ENCODE measurements at regions not wholly inside any gene's neighbourhood (a gene's known extent, or its start where the extent isn't known, plus 50 kb on each side); places are given as distances from the start of the nearest gene placed in this dataset.

DNA sequence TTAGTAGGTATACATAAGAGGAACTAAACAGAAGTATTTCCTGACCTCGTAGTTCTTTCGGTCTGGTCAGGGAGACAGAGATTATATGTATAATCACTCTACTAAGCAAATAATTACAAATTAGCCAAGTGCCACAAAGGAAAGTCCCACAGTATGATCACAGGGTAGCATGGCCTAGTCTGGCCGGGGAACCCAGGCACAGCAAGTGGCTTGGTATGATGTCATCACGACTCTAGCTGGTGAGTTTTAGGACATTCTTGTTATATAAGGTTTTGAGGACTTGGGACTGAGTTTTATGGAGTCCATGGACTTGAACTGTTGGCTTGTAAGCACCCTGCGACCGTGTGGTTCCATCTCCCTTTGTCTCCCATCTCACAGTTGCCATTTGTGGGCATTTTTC is 316.5 kb upstream of the ZFHX3 start:
- Histone ChIP-seq H2BK12ac (ENCODE audit: low read depth, low read length) (no peak overlapping the region), H3K79me1 (ENCODE audit: low read depth, low read length) (no peaks in the 10 kb centered on the region), H3K79me2 (ENCODE audit: control insufficient read depth in 1 of 2, insufficient read depth in 2 of 2, low read length in 2 of 2) (no peaks in the 10 kb centered on the region), H3K4me3 (ENCODE audit: extremely low read depth in 1 of 4, insufficient read depth in 2 of 4, low read depth in 3 of 4, low read length in 4 of 4) (no peak overlapping the region), H2AFZ (ENCODE audit: low read length) (no peak overlapping the region), H3K56ac (replicated peaks; ENCODE audit: insufficient read length, low read depth, low read length) (no peak overlapping the region), H3K9me3 (ENCODE audit: insufficient read depth in 2 of 2, low read depth in 1 of 2, low read length in 1 of 2) (no peaks in the 10 kb centered on the region), H2AK5ac (ENCODE audit: low read depth, low read length) (no peak overlapping the region), H2BK15ac (ENCODE audit: low read length) (no peak overlapping the region), H3K27ac (ENCODE audit: low read depth, low read length) (no peak overlapping the region), H3K36me3 (ENCODE audit: control insufficient read depth in 2 of 4, insufficient read depth in 4 of 4, low read length in 3 of 4) (no peaks in the 10 kb centered on the region), H3K23me2 (ENCODE audit: low read depth, low read length) (no peaks in the 10 kb centered on the region), H3K9ac (replicated peaks in 1 of 4; ENCODE audit: extremely low read depth in 1 of 4, low read depth in 3 of 4, low read length in 3 of 4) (no peak overlapping the region), H2BK120ac (replicated peaks; ENCODE audit: low read depth, low read length) (no peak overlapping the region), H3K27me3 (replicated peaks in 1 of 4; ENCODE audit: control insufficient read depth in 3 of 4, extremely low read depth in 1 of 4, insufficient read depth in 3 of 4, low read length in 3 of 4) (no peaks in the 10 kb centered on the region), H4K20me1 (replicated peaks in 1 of 2; ENCODE audit: control insufficient read depth in 1 of 2, insufficient read depth in 2 of 2, low read length in 2 of 2) (no peaks in the 10 kb centered on the region), H3K4me2 (ENCODE audit: insufficient read depth in 1 of 2, low read depth in 2 of 2, low read length in 2 of 2) (no peak overlapping the region), H4K5ac (ENCODE audit: insufficient read length, low read depth, low read length) (no peak overlapping the region), H4K8ac (ENCODE audit: extremely low read depth, insufficient read depth, low read length) (no peak overlapping the region), H3K18ac (ENCODE audit: extremely low read depth, low read length) (no peak overlapping the region), H2BK5ac (ENCODE audit: low read depth, low read length) (no peak overlapping the region), H3K4me1 (replicated peaks in 1 of 4; ENCODE audit: control insufficient read depth in 3 of 4, insufficient read depth in 4 of 4, low read length in 3 of 4) (no peaks in the 10 kb centered on the region), H2BK20ac (ENCODE audit: low read length) (no peak overlapping the region), H3K14ac (ENCODE audit: insufficient read length) (no peak overlapping the region), H3K23ac (ENCODE audit: insufficient read length) (no peak overlapping the region), H3K4ac (replicated peaks; ENCODE audit: insufficient read length, low read depth, low read length) (no peak overlapping the region), H4K91ac (replicated peaks; ENCODE audit: insufficient read length, low read length) (no peak overlapping the region)
- 82% methylated on average over 6 of the region's 6 CpGs; no CpG with 5 or more reads in 1 of the 2 experiments for WGBS, 2 experiments (ENCODE audit: extremely low coverage in 1 of 2, insufficient coverage in 1 of 2, insufficient read length in 1 of 2, insufficient replicate concordance in 2 of 2, low coverage in 1 of 2, low lambda C conversion rate in 2 of 2, missing lambda C conversion rate in 1 of 2)
- FAIRE-seq (no peak), DNase-seq (ENCODE audit: low read depth in 1 of 2, low spot score in 2 of 2) (no peak)
- ChIA-PET CTCF (ENCODE audit: partially characterized antibody) (no interaction called here), POLR2A (ENCODE audit: partially characterized antibody) (no interaction called here)
- TF ChIP-seq CBX5 (IDR thresholded peaks at IDR 0.05; ENCODE audit: low read depth, low read length) (no peak), RFX5 (IDR thresholded peaks at IDR 0.05; ENCODE audit: borderline replicate concordance, low read depth, low read length) (no peak), CREB1 (IDR thresholded peaks at IDR 0.05) (no peak), CTBP2 (IDR thresholded peaks at IDR 0.05; ENCODE audit: borderline replicate concordance, insufficient read depth, insufficient read length, low read length) (no peak), CBX8 (IDR thresholded peaks at IDR 0.05; ENCODE audit: borderline replicate concordance, low read depth, low read length) (no peak), CHD1 (IDR thresholded peaks at IDR 0.05; ENCODE audit: low read depth, low read length) (no peak), HDAC2 (IDR thresholded peaks at IDR 0.05; ENCODE audit: borderline replicate concordance in 1 of 2, low read depth in 2 of 2, low read length in 2 of 2) (no peak)

All from H1 (cell line).